HG03378 (cell line): ENCODE measurements at regions not wholly inside any gene's neighbourhood (a gene's known extent, or its start where the extent isn't known, plus 50 kb on each side); places are given as distances from the start of the nearest gene placed in this dataset.

Experiments
- ATAC-seq: cut with Tn5 transposase; IDR thresholded peaks from one replicate; pipeline ENCODE4 v1.9.1; 2021; ENCODE audit warnings: mild to moderate bottlenecking, moderate library complexity; ENCODE audit not compliant: unreplicated experiment

DNA sequence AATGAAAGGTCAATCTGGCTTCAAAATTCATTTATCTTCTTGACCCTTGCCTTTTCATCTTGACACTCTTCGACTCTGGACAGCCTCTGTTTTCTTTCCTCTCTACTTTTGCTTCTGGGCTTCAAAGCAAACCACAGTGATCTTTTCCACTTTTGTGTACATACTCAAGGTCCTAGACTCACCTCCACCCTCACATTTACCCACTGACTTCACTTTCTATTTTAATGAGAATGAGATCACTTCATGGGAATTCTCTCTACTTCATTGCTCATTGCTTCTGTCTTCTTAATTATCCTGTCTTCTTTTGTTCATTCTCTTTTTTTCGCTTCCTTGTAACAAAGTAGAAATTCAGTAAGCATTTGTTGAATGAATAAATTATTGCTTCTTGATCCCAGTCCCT, 330.1 kb upstream of the HAND2 start:
- no peak for ATAC-seq

DNA sequence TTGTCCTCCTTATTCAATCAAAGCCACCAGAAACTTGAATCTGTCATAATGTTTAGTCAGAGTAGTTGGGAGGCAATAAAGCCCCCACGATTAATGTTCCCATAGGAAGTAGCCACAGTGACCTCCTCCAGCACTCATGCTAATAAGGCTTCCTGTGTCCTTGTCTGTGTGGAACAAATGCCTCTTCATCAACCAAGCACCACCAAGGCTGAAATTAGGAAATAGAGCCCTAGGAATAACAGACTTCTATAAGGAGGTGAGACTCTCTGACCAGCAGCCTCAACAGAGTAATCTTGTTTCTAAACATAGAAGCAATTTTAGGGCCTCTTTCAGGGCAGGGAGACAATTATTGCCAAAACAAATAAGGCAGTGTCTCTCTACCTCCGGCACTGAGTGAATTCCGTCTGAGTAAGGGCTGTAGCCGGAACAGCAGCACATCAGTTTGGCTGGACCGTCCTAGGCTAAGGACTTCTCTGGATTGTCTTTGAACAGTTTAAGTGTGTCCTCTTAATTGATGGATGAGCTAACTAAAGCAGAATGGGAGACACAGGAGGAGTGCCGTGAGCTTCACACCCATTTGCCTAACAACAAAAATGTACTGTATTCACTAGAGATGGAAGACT, 329.2 kb upstream of the HAND2 start:
- no peak for ATAC-seq

DNA sequence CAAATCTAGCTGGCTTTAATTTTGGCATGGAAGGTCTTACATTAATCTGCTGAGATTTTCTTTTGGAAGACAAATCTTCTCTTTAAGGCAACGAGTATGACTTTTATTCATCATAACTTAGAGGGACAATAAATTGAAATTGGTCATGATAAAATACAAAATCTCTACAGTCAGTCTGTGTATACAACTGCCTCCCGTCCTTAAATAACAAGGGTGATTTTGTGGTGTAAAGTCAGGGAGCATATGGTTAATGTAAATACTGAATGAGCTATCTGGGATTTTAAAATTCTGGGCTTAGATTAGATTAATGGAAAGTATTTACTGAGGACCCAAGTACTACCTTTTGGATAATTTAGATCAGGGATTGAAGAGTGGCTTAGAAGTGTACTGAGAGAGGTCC, 328.4 kb upstream of the HAND2 start:
- ATAC-seq: no peak

DNA sequence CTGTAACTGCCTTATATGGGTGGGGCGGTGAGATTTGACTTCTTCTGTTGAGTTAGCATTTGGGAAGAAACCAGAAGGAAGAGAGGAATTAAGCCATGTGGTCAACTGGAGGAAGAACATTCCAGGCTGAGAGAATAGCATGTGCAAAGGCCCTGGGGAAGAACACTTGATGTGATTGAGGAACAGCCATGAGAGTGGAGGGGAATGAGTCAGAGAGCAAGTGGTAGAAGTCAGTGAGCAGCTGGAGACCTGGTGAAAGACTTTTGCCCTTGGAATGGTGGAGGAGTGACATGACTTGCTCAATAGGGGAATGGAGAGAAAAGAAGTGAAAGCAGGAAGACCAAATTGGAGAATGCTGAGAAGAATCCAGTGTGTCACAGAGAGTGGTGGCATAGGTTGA, 327.8 kb upstream of the HAND2 start:
- no peak for ATAC-seq

DNA sequence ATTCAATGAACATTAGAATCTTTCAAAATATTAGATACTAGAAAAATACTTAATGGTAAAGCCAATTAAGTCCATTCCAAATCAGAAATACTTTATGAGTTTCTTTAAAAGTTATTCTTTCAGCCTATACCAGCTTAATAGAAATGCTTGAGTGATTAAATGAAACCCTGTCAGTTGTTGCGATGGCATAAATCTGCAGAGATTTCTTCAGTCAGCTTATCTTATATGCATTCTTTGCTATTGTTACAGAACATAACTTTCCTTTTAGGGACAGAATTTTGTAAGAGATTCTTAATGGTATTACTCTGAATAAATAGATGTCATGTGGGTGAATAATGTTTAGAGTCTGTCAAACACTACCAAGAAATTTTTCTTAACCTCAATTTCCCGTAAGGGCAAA, 325.0 kb upstream of the HAND2 start:
- ATAC-seq: no peak

DNA sequence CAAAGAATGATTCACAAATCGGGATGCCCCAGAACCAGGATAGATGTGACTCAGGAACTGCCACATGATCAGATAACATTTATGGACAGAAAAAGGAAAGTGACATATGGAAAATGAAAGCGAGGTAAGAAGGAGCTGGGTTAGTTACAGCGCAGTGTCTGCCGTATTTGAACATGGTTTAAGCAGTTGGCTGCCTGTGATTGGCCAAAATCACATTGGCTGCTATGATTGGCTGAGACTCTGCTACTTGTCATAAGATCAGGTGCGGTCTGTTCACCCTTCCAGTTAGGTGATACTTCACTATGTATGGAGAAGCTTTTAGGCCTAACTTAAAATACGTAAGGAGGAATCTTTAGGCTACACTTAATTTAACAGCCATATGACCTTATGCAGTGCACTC, 322.7 kb upstream of the HAND2 start:
- ATAC-seq: no peak

DNA sequence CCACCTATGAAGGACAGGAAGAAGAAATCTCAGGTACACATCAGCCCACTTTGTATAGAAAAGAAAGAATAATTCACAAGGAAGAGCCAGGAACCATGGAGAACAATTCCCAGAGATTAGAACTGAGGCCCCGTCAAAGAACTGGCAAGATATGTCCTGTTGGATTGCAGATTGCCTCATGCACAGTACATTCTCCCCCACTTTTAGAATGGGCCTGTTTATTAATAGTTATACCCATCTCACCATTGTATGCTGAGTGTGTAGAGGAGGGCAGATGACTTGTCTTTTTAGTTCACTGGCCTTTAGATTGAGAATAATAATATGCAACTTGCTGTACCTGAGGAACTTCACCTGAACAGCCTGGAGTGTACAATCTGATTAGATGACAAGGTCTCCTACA, 315.6 kb upstream of the HAND2 start:
- no peak for ATAC-seq

DNA sequence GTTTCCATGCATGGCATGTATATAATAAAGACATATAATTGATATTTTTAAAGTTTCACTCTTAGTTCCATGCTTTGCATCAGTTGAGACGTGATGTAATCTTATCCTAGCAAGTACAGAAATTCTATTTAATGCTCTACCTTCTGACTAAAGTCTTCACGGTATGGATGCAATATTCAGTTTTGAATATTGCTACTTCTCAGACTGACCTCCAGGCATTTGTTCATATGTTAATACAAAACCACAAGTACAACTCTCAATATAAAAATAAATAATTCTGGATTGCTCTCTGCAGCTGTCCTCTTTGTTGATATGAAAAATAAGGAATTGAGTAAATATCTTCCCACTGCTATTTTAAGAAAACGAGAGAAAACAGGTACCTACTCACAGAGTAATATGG, 309.8 kb upstream of the HAND2 start:
- ATAC-seq: no peak

DNA sequence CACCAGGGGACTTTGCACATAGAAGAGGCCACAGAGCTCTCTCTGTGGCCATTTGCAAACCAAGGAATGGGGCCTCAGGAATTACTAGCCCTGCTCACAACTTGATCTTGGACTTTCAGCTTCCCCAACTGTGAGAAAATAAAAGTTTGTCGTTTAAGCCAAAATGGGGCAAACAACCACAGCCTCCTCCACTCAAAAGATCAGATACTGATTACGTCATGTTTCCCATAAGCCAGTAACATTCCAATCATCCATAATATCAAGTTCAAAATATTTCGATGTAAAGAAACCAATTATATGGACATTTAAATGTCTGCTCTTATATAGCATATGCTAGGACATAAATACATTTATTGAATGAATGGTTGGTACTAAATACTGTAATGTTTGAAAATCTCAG, 307.5 kb upstream of the HAND2 start:
- ATAC-seq: no peak

DNA sequence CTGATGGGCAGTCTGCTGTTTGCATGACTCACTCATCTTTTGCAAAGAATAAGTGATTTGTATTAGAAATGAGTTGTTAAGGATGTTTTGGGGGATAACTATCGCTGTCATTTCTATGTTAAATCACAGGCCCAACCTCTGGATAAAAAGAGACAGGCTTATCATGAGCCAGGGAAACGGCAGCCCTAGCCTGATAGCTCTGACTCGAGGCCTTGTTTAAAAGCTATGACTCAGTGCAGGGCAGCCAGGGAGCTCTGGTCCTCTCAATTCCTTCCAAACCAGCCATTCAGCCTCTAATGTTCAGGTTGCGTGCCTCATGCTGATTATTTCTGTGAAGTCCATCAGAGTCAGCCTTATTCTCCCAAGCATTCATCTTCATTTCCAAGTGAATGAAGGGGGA, 305.9 kb upstream of the HAND2 start:
- ATAC-seq: no peak

DNA sequence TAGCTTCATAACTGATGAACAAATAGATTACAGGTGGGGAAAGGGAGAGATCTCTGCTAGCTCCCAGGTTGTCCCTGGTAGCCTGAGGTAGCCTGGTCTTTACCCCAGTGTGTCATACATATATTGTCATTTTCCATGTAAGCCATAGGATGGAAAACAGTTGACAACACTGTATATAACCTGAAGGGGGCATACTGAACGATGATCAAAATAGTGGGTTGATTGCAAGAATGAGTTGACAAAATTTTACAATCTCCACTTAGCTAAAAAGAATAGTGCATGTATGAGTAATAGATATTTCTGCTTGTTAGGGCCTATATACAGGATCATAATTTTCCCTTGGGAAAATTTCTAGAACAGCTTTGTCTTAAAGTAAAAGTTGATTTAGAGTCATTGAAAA, 304.1 kb upstream of the HAND2 start:
- no peak for ATAC-seq

DNA sequence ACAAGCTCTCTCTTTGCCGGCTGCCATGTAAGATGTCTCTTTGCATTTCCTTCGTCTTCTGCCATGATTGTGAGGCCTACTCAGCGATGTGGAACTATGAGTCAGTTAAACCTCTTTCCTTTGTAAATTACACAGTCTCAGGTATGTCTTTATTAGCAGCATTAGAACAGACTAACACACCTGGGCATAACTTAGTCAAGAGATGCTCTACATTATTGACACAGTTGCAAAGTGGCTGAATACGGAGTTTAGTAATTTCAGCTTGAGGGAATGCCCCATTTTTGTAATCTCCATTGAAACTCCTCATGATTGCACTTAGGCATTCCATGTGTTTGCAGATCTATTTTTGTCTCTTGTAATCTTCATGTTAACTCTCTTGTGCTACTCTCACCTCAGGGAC, 299.5 kb upstream of the HAND2 start:
- no peak for ATAC-seq

DNA sequence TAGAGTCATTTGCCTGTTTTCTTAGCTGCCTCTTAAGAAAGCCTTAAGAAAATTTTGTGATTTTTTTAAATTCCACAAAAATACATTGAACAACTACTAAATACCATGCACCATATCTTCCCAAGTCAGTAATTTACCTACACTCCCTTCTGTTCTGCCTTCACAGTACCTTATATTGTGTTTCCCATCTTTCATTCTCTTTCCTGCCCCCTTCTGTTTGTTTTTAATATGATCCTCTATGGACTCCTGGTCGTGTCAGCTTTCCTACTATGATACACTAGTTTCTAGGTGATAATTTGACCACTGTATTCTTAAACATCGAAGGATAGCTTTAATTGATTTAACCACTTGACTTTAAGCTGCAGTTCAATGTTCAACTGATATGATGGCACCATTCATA, 297.7 kb upstream of the HAND2 start:
- ATAC-seq: no peak

DNA sequence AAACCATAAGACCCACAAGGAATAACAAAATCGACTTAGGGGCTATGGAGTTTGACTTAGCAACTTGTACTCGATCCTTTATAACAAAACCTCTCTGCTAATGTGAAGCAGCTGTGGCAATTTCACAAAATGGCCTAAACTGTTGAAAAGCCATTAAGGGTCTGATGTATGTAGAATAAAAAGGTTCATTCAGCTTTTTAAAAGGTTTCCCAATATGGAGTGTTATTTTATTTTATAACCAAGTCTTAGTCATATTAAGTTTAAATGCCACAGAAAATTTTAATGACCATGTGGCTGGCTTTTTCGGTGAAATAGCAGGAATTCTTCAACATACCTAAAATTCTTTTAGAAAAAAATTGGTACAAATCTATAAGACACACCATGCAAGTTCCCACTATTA, 291.8 kb upstream of the HAND2 start:
- no peak for ATAC-seq

DNA sequence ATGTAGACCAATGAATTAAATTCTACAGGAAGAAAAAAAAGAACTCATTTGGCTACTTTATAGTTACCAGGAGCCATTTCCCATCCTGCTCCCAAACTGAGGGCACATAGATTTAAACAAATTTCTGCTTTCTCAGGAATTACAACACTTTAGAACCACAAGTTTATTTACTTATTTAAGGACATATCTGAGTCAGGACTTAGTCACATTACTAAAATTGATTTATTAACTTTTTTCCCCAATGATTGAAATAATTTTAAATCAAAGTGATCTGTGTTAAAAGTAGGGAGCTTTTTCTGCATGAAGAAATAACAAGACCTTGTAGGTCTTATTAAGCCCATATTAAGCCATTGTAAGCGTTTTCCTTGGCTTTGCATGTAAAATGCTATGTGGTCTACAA, 291.0 kb upstream of the HAND2 start:
- ATAC-seq: no peak

DNA sequence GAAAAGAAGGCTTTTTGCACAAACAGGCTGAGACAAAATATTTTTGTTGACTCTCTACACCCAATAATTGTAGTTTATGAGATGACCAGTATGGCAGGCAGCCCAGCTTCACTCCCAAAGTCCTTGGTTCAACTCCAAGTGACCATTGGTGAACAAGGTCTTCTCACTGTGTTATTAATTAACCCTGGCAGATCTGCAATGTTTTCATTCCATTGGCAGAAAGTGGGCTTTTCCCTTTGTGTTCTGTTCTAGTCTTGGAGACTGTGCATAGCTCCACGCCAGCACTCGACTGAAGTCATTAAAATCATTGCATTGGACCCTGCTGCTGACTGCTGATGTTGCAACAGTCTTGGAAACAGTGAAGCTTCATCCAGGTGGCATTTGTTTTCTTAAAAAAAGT, 277.3 kb upstream of the HAND2 start:
- no peak for ATAC-seq

DNA sequence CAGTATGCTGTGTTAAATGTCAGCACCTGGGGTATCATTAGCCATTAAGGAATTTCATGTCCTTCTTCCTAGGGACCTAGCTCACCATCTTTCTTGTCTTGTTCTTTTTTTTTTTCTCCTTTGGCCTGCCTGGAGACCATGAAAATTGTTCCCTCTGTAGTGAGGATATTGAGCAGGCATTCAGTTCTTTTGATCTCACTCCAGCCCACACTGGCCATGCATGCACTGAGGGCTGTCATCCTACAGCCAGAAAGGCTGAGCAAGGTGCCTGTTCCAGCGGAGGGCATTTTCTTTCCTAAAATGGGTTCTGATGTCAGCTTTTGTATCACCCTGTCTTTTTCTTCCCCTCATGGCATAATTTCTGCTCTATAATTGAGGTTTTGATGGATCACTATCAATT, 275.9 kb upstream of the HAND2 start:
- ATAC-seq: no peak

DNA sequence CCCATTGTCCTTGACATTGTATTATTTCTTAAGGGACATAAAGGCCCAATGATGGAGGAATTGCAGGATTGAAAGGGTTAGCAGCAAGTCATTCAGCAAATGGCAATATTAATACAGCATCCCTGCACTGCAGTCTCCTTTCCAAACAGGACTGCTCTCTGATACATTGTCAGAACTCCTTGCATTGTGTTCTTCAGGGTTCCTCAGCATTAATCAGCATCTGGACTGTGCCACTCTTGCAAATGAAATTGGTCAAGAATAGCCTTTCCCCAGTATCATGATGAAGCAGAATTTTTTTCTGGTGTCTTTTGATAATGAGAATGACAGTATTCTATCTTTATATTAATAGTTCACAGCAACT, 272.6 kb upstream of the HAND2 start:
- ATAC-seq: no peak

DNA sequence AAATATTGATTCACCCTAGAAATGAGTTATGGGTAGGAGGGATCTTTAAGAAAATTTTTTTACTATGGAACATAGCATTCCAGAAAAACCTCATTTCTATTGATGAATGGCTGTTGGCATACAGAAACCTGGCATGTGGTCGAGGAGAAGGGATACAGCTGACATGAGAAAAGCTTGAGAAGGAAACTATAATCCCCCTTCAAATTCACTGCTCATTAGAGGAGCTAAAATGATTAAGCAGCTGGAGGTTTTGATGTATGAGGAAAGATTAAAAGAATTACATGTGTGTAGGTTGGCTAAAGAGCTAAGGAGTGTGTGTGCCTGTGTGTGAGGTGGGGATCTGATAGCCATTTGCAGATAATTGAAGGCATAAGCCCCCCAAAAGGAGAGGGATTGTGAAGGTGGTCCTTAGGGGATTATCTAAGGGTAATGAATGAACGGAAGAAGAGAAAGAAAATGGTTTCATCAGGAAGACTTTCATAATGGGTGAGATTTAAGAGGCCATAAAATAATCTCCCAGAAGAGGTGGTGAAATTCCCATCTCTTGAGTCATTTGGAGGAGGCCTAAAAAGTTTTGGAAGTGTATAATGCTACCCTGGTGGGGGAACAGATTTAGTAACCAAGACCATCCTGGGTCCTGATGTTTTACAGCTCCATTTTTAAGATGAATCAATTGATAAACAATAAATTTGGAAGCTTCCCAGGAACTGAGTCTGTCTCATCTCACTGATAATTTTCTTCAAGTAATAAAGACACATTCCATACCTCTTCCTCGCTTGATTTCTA, 272.0 kb upstream of the HAND2 start:
- ATAC-seq: no peak

DNA sequence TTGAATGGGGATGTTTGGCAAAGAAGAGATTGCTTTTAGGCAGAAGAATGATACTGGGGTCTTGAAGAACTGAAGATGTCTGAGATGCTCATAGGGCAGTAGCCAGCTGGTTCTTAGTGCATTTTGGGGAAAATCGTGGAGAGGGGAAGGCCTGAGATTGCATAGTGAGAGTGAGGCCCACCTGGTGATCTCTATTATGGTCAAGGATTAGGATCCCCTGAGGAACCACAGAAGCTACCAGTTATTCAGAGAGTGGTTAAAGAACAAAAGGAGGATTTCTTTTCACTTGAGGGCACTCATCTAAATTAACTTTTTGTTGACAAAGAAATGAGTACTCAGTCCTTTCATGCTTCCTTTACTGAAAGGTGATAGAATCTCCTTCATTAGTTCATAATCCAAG, 271.3 kb upstream of the HAND2 start:
- no peak for ATAC-seq

DNA sequence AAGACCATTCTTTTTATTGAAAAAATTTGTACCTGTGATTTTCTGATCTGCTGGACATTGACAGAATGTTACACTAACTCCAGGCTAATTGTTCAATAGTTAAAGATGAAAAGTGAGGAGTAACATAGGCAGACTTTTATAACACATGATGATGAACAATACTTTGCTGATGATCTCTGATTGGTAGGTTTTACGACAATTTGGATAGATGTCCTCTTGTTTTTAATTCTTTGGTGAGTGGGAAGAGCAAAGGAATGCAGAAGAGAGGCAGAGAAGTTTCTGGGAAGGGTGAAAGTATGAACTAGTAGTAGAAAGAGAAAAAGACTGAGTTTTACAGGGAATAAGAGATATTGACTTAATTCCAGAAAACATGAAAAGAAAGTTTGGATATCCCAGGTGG, 267.3 kb upstream of the HAND2 start:
- no peak for ATAC-seq

DNA sequence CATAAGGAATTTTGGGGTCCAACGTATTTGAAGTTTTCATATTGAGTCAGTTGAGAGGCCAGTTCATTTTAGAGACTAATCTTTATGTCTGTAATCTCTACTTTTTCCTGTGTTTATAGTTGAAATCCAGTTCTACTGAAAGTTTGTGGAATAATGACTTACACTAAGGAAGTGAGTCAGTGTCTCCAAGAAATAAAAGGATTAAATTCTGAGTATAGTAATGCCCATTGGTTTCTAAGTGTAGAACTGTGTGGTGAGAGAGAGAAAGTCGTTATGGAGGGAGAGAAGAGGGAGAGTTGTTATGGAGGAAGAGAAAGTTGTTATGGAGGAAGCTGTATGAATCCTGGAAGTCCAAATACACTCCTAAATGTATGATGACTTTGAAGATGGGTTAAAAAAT, 264.6 kb upstream of the HAND2 start:
- no peak for ATAC-seq

DNA sequence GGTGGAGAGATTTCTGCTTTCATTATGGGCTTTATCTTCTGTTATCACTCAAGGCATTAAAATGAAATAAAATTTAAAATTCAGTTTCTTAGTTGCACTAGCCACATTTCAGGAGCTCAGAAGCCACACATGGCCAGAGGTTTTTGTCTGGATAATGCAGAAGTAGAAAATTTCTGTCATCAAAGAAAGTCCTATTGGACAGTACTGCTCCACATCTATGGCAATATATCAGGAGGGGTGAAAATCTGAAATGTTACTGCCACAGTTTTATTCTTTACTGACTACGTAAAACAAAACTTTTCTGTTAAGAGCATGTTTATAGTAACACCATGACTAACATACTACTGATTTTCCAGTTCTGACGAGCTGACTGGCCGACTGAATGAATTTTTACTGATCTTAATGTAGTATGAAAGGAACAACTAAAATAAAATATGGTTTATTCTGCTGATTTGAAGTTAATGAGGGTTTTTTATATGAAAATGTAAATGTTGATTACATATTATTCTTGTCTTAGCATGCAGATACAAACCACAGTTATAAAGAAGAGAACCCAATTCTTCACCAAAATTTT, 264.0 kb upstream of the HAND2 start:
- no peak for ATAC-seq
